Adipocyte (in vitro differentiated cells): ENCODE measurements at regions not wholly inside any gene's neighbourhood (a gene's known extent, or its start where the extent isn't known, plus 50 kb on each side); places are given as distances from the start of the nearest gene placed in this dataset.

Source experiments
- DNase-seq: peaks from one replicate; pipeline ENCODE4 v3.0.0-alpha.2; 2015; ENCODE audit warnings: low read depth
- H3K27me3 ChIP-seq: replicated peaks from 2 replicates; pipeline ENCODE4 v1.7.0; 2013; ENCODE audit warnings: mild to moderate bottlenecking, low read length, moderate library complexity; ENCODE audit not compliant: control insufficient read depth, insufficient read depth
- H3K36me3 ChIP-seq: 2 replicates; pipeline ENCODE4 v1.7.0; 2013; ENCODE audit warnings: low read length, mild to moderate bottlenecking, moderate library complexity; ENCODE audit not compliant: control insufficient read depth, insufficient read depth, severe bottlenecking
- H3K4me1 ChIP-seq: 2 replicates; pipeline ENCODE4 v1.7.0; 2013; ENCODE audit warnings: mild to moderate bottlenecking, low read length, moderate library complexity; ENCODE audit not compliant: control insufficient read depth, insufficient read depth
- H3K4me3 ChIP-seq: 2 replicates; pipeline ENCODE4 v1.7.0; 2013; ENCODE audit warnings: mild to moderate bottlenecking, low read length, moderate library complexity
- H3K9ac ChIP-seq: 2 replicates; pipeline ENCODE4 v1.7.0; 2013; ENCODE audit warnings: mild to moderate bottlenecking, low read length, moderate library complexity
- H3K9me3 ChIP-seq: 2 replicates; pipeline ENCODE4 v1.7.0; 2013; ENCODE audit warnings: mild to moderate bottlenecking, low read length, moderate library complexity; ENCODE audit not compliant: control insufficient read depth

DNA sequence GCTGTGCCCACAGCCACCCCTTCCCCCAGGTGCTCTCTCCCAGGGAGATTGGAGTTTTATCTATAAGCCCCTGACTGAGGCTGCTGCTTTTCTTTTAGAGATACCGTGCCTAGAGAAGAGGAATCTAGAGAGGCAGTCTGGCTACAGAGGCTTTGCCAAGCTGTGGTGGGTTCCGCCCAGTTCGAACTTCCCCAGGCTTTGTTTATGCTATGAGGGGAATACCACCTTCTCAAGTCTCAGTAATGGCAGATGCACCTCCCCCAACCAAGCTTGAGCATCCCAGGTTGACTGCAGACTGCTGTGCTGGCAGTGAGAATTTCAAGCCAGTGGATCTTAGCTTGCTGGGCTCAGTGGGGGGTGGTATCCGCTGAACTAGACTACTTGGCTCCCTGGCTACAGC is 157.4 kb downstream of the CAAP1 start:
- no peaks in the 10 kb centered on the region for H3K27me3 ChIP-seq
- DNase-seq = no peak
- no peak overlapping the region for H3K9ac ChIP-seq

DNA sequence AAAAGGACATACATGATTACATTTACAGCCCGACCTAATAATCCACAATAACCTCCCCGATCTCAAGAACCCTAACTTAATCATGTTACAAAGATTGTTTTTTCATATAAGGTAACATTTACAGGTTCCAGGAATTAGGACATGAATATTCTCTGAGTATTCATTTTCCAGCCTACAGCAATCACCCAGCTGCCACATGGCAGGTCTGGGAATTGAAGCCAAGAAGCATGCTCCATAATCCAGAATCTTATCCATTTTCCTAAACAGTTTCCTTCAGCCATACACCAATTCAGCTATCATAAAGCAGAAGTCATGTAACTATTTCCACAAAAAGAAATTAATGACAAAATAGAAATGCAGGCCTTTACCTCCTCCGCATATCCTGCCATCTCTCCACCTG is 163.4 kb downstream of the CAAP1 start:
- H3K36me3 ChIP-seq = no peaks in the 10 kb centered on the region
- no peak overlapping the region for H3K4me3 ChIP-seq
- no peaks in the 10 kb centered on the region for H3K9me3 ChIP-seq

More for the DNA sequence above, 157.4 kb downstream of the CAAP1 start:
- Histone ChIP-seq H3K4me3 (no peak overlapping the region), H3K4me1 (no peaks in the 10 kb centered on the region), H3K9me3 (peaks cover 16% of the 10 kb centered on the region), H3K36me3 (no peaks in the 10 kb centered on the region)

DNA sequence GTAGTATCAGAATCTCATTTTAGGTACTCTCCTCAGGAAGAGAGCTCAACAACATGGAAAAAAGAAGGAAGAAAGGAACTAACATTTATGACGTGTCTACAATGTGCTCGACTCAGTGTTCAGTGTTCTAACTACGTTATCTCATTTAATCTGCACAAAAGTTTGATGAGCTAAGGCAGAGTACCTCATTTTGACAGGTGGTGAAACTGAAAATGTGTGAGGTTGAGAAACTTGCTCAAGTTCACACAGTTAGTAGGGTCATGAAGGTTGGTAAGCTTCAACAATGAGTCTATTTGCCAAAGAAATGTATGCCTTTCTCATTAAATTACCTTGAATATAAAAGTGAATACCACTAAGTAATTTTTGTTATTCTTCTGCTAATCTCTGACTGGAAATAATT is 165.1 kb downstream of the CAAP1 start:
- H3K9ac ChIP-seq = no peak overlapping the region
- peaks cover 9% of the 10 kb centered on the region for H3K4me1 ChIP-seq
- no peak overlapping the region for H3K4me3 ChIP-seq
- no peaks in the 10 kb centered on the region for H3K36me3 ChIP-seq
- no peaks in the 10 kb centered on the region for H3K9me3 ChIP-seq
- no peak for DNase-seq
- H3K27me3 ChIP-seq = no peaks in the 10 kb centered on the region

More for the DNA sequence above, 163.4 kb downstream of the CAAP1 start:
- Histone ChIP-seq H3K9ac (no peak overlapping the region), H3K27me3 (no peaks in the 10 kb centered on the region), H3K4me1 (peaks cover 9% of the 10 kb centered on the region)
- no peak for DNase-seq

DNA sequence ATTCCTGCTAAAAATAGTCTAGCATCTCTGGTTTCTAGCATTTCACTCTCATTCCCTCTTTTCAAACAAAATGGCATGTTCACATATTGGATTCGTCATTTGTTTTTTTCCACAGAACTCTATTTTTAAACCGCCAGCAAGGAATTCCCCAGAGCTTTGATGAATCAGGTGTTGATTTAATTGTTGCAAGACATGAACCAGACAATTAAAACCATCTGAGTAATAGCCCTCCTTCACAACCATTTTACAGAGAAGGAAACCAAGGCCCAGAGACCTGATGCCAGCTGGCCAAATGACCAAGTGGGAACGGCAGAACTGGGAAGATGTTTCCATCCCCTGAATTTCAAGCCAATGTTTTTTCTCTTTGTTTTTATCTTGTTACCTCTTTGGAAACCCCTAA is 167.0 kb downstream of the CAAP1 start:
- Histone ChIP-seq H3K36me3 (no peaks in the 10 kb centered on the region), H3K27me3 (no peaks in the 10 kb centered on the region), H3K4me3 (peak overlapping the region; percentile 4), H3K9ac (no peak overlapping the region), H3K9me3 (no peaks in the 10 kb centered on the region), H3K4me1 (peaks cover 9% of the 10 kb centered on the region)
- DNase-seq = peak; percentile 5

DNA sequence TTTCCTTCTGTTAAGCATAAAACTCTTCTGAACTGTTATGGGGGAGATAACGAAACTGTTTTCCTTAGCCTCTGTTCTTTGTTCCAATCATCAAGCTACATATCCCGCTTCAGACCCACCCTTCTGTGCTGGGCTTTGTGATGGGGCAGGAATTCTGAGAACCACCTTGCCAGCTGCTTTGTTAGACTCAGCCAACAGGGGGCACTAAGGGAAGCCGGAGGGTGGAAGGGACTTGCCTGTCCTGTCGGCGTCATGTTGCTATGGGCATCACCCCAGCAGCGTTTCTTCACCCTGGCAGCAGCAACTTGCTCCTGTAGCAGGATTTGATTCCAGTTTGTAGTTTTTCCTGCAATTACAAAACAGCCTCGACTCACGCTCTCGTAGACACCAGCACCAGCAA is 169.1 kb downstream of the CAAP1 start:
- no peak overlapping the region for H3K9ac ChIP-seq
- H3K36me3 ChIP-seq = no peaks in the 10 kb centered on the region
- peak overlapping the region; percentile 67 for H3K4me3 ChIP-seq
- H3K4me1 ChIP-seq = peaks cover 9% of the 10 kb centered on the region
- H3K9me3 ChIP-seq = no peaks in the 10 kb centered on the region
- H3K27me3 ChIP-seq = no peaks in the 10 kb centered on the region
- peak; percentile 7 for DNase-seq

DNA sequence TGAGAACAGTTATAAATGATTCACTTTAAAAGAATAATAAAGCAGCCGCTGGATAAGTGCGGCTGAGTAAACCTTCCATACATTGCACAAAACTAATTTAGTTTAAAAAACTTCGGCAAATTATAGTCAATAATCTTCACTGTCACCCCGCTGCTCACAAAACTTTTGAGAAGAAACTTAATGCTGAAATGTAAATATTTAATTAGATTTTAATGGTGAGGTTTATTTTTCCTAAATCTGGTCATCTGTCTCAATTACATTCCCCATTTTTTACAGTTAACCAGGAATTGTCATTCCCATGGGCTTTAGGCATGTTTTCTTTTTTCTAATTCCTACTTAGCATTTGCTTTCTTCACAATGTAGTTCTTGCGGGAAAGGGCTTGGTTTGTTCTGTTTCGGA is 169.8 kb downstream of the CAAP1 start:
- peak overlapping the region; percentile 67 for H3K4me3 ChIP-seq
- H3K4me1 ChIP-seq = peaks cover 9% of the 10 kb centered on the region
- DNase-seq = no peak
- H3K9ac ChIP-seq = no peak overlapping the region
- H3K9me3 ChIP-seq = no peaks in the 10 kb centered on the region
- H3K36me3 ChIP-seq = no peaks in the 10 kb centered on the region
- H3K27me3 ChIP-seq = no peaks in the 10 kb centered on the region

DNA sequence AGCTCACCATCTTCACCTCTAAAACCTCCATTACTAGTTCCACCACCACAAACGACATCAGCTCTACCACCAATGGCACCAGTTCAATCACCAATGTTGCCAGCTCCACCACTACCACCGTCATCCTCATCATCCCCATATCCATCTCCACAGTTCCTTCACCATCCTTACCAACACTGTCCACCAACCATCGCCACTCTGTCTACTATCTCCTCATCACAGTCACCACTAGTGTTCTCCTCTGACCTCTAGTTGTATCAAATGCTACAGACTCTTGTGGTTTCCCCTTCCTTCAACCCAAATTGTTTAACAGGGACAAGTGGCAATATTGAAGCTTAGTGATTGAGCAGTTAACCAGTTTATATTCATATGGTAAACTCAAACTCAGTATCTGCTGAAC is 182.6 kb downstream of the CAAP1 start:
- no peaks in the 10 kb centered on the region for H3K4me1 ChIP-seq
- no peak overlapping the region for H3K4me3 ChIP-seq
- DNase-seq = no peak
- no peaks in the 10 kb centered on the region for H3K27me3 ChIP-seq
- H3K9me3 ChIP-seq = no peaks in the 10 kb centered on the region
- no peak overlapping the region for H3K9ac ChIP-seq
- no peaks in the 10 kb centered on the region for H3K36me3 ChIP-seq

DNA sequence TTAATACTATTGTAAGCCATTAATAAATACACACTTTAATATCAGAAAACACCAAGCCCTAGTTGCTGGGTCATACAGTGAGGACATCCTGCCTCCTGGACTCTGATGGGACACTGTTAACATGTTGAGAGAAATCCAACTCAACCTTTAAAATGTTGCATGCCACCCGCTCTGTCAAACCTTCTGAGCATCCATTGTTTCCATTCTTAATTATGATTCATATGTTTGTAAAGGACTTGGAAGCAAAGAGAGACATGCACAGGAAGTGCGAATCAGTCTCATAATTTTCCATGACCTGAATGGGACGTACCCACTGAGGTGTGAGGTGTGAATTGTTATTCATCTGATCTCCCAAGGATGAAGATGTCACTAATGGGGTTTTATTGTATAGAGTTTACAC is 186.4 kb downstream of the CAAP1 start:
- Histone ChIP-seq H3K9ac (no peak overlapping the region), H3K4me3 (no peak overlapping the region), H3K9me3 (no peaks in the 10 kb centered on the region), H3K27me3 (no peaks in the 10 kb centered on the region), H3K36me3 (no peaks in the 10 kb centered on the region), H3K4me1 (no peaks in the 10 kb centered on the region)
- DNase-seq = no peak

DNA sequence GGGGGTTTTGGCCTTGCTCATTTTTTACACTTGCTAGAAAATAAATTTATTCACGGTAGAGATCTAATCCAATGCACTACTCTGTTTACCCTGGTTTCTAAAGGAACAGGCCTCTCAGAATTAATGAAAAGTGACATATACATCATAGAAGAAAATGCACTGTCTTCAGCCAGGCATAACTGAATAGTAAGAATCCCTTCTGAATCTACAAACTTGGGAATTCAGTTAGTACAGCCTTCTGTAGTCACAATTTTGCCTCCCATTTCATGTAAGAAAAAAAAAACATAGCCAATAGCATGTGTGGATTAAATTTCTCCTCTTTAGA is 197.3 kb downstream of the CAAP1 start:
- no peak for DNase-seq
- Histone ChIP-seq H3K9ac (no peak overlapping the region), H3K27me3 (no peaks in the 10 kb centered on the region), H3K9me3 (peaks cover 18% of the 10 kb centered on the region), H3K4me1 (no peaks in the 10 kb centered on the region), H3K4me3 (no peak overlapping the region), H3K36me3 (no peaks in the 10 kb centered on the region)

DNA sequence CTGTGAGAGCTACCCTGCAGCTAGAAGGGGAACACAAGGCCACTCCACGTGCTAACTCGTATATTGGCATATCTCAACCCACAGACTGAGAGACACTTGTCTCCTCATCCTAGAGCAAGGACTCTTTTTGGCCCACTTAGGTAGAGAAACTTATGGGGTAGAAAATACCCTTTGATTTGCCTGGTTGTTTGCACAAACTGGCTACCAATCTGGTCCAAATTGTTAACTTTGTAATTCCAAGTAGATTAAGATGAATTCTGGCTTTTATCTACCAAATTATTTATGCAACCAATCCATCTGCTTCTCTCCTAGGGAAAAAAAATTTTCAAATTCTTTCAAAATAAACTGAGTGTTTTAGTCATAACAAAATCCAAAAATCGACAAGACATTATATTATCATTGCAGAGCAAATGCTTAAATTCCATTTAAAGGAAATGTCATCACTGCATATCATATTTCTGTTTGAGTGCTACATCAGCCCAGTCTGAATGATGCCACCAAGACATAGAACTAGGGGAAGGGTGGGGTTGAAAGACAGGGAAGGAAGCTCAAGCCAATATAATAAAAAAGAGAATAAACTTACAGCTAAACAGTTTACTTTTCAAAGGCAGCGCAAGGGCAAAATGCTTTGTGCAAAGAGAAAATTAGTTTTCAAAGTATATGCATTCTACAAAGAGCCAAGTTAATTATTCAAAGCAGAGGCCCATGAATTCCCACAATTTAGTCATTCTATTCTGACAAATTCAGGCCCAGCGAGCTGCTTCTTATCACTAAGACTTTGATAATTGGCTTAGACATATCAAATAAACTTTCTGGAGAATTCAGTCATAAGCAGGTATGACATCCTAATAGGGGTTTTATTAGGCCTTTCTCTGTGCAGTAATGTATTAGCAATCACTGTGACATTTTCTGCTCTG is 198.0 kb downstream of the CAAP1 start:
- no peaks in the 10 kb centered on the region for H3K4me1 ChIP-seq
- H3K4me3 ChIP-seq = no peak overlapping the region
- H3K9me3 ChIP-seq = peaks cover 15% of the 10 kb centered on the region
- DNase-seq = no peak
- H3K27me3 ChIP-seq = no peaks in the 10 kb centered on the region
- H3K36me3 ChIP-seq = no peaks in the 10 kb centered on the region
- no peak overlapping the region for H3K9ac ChIP-seq

DNA sequence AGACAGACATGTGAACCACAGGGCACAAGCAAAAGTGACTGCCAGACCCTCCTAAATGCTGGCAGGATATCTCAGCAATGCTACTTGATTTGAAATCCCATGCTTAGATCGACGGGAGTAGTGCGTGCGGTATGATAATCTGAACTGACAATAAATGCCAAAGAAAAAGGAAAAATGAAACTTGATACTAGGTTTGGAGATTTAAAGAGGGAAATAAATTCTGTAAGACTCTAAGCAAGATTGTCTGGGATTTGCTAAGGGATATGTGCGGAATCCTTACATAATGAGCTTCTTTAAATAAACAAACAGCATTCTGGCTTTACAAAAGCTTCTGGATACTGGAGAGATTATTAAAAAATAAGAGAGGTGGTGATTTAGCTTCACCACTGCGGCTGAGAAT is 203.6 kb downstream of the CAAP1 start:
- H3K36me3 ChIP-seq = no peaks in the 10 kb centered on the region
- DNase-seq = no peak
- H3K27me3 ChIP-seq = no peaks in the 10 kb centered on the region
- H3K4me3 ChIP-seq = no peak overlapping the region
- peaks cover 8% of the 10 kb centered on the region for H3K4me1 ChIP-seq
- H3K9me3 ChIP-seq = no peaks in the 10 kb centered on the region
- H3K9ac ChIP-seq = no peak overlapping the region

DNA sequence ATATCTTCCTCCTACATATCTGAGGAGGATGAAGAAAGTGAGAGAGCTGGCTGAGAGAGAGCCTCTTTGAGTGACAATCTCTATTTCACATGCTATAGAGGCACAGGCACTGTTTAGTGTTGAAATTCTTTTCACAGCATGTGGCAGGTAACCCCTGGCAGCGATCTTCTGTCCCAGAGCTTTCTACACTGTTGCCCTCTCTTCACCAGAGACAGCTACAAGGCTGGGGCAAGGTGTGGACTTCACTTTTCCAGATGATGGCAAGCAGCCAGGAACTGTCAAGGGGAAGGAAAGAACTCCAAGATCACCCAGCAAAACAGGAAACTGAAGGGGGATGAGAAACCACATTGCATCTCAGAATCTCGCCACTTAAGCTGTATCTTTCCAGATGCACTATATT is 205.2 kb downstream of the CAAP1 start:
- no peak for DNase-seq
- no peaks in the 10 kb centered on the region for H3K9me3 ChIP-seq
- H3K27me3 ChIP-seq = no peaks in the 10 kb centered on the region
- no peak overlapping the region for H3K9ac ChIP-seq
- H3K36me3 ChIP-seq = no peaks in the 10 kb centered on the region
- H3K4me3 ChIP-seq = no peak overlapping the region
- H3K4me1 ChIP-seq = peaks cover 8% of the 10 kb centered on the region
